ENCODE measurements at regions not wholly inside any gene's neighbourhood (a gene's known extent, or its start where the extent isn't known, plus 50 kb on each side); places are given as distances from the start of the nearest gene placed in this dataset.

- TF ChIP-seq MYC (IDR thresholded peaks at IDR 0.05; ENCODE audit: low read depth, low read length) (no peak), POLR2A (IDR thresholded peaks at IDR 0.05; ENCODE audit: extremely low read depth, insufficient read length) (no peak)
- TF ChIP-seq, protein P1, sequence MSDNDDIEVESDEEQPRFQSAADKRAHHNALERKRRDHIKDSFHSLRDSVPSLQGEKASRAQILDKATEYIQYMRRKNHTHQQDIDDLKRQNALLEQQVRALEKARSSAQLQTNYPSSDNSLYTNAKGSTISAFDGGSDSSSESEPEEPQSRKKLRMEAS (IDR thresholded peaks at IDR 0.05; ENCODE audit: low read depth, low read length): no peak
- TF ChIP-seq, protein P2, sequence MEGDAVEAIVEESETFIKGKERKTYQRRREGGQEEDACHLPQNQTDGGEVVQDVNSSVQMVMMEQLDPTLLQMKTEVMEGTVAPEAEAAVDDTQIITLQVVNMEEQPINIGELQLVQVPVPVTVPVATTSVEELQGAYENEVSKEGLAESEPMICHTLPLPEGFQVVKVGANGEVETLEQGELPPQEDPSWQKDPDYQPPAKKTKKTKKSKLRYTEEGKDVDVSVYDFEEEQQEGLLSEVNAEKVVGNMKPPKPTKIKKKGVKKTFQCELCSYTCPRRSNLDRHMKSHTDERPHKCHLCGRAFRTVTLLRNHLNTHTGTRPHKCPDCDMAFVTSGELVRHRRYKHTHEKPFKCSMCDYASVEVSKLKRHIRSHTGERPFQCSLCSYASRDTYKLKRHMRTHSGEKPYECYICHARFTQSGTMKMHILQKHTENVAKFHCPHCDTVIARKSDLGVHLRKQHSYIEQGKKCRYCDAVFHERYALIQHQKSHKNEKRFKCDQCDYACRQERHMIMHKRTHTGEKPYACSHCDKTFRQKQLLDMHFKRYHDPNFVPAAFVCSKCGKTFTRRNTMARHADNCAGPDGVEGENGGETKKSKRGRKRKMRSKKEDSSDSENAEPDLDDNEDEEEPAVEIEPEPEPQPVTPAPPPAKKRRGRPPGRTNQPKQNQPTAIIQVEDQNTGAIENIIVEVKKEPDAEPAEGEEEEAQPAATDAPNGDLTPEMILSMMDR (IDR thresholded peaks at IDR 0.05; ENCODE audit: low read depth, low read length): no peak
- H3K4me3 ChIP-seq (ENCODE audit: low read depth, low read length): no peak overlapping the region
- no peak for DNase-seq (ENCODE audit: low read depth)
Measured at GRCh38 chr3:13164893-13165492, 91.8 kb upstream of the IQSEC1 start.

GRCh38 chr3:13163848-13164382 lies 90.7 kb upstream of the IQSEC1 start:
- no peak for DNase-seq (ENCODE audit: low read depth)
- H3K4me3 ChIP-seq (ENCODE audit: low read depth, low read length): no peak overlapping the region
- TF ChIP-seq, protein P1 (IDR thresholded peaks at IDR 0.05; ENCODE audit: low read depth, low read length): no peak
- TF ChIP-seq, protein P2 (IDR thresholded peaks at IDR 0.05; ENCODE audit: low read depth, low read length): no peak
- TF ChIP-seq MYC (IDR thresholded peaks at IDR 0.05; ENCODE audit: low read depth, low read length) (no peak), POLR2A (IDR thresholded peaks at IDR 0.05; ENCODE audit: extremely low read depth, insufficient read length) (no peak)

DNA sequence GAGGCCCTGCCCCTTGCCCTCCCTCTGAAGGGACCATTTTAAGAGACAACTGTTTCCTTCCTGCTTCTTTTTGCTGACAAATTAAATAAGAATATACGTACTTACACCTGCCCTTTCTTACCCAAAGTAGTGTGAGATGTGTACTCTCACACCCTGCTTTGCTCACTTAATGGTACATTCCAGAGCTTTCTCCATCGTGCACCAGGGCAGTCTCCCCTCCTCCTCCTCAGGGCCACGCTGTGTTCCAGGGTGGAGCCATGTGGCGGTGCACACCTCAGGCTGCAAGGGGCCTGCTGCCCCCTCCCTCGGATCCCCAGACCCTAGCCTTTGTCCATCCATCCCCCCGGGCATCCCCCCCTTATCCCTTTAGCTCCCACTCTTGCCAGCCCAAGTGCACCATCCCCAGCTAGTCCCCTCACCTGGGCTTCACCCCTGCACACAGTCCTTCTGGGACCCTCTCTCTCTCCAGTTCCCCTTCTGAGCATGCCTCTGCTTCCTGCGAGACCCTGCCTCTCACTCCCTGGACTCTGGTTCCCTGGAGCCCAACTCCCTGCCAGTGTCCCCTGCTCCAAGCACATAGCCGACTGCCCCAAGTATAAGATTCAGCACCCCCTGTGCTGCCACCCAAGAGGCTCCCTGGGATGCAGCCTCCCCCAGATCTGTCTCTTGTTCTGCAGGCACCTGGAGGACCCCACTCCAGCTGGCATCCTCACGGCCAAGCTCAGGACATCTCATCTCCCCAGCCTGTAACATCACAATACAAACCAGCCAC lies 89.5 kb upstream of the IQSEC1 start:
- H3K4me3 ChIP-seq (ENCODE audit: low read depth, low read length): no peak overlapping the region
- no peak for TF ChIP-seq MYC (IDR thresholded peaks at IDR 0.05; ENCODE audit: low read depth, low read length)
- TF ChIP-seq, protein P1 (IDR thresholded peaks at IDR 0.05; ENCODE audit: low read depth, low read length): no peak
- TF ChIP-seq, protein P2 (IDR thresholded peaks at IDR 0.05; ENCODE audit: low read depth, low read length): no peak
- TF ChIP-seq POLR2A (IDR thresholded peaks at IDR 0.05; ENCODE audit: extremely low read depth, insufficient read length): no peak
- DNase-seq (ENCODE audit: low read depth): no peak

GRCh38 chr3:13161771-13162535 lies 88.7 kb upstream of the IQSEC1 start:
- no peak for DNase-seq (ENCODE audit: low read depth)
- TF ChIP-seq POLR2A (IDR thresholded peaks at IDR 0.05; ENCODE audit: extremely low read depth, insufficient read length): no peak
- no peak for TF ChIP-seq MYC (IDR thresholded peaks at IDR 0.05; ENCODE audit: low read depth, low read length)
- TF ChIP-seq, protein P2 (IDR thresholded peaks at IDR 0.05; ENCODE audit: low read depth, low read length): no peak
- TF ChIP-seq, protein P1 (IDR thresholded peaks at IDR 0.05; ENCODE audit: low read depth, low read length): no peak
- H3K4me3 ChIP-seq (ENCODE audit: low read depth, low read length): no peak overlapping the region

DNA sequence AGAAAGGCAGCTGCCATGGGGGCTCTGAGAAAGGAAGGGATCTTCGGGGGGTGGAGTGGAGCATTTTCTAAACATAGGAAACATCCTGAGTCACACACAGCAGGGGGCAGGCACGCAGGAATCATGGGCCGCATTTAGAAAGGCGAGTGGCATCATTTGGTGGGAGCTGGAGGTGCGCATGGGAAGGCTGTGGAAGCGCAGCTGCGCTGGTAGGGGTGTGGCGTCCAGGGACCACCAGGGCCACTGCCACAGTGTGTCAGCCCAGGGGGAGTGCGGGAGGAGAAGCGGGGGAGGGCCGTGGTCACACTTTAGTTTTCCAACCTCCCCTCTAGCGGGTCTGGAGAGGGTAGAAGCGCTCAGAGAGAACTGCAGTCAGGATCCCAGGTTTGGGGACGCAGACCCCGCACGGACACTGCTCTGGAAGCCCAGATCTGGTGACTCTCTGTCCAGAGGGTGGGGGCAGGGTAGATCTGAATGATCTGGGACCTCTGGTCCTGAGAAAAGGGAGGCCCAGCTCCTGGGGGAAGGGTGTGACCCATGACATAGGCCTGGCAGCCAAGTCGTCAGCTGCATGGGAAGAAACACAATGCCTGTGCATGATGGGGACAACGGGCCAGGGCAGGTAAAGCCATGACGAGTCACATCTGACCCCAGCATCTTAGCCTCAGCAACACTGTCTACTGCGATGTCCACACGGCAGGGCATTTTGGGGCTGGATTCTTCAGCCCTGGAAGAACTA lies 88.0 kb upstream of the IQSEC1 start:
- DNase-seq (ENCODE audit: low read depth): peak; percentile 13
- TF ChIP-seq MYC (IDR thresholded peaks at IDR 0.05; ENCODE audit: low read depth, low read length): no peak
- TF ChIP-seq, protein P1 (IDR thresholded peaks at IDR 0.05; ENCODE audit: low read depth, low read length): no peak
- TF ChIP-seq, protein P2 (IDR thresholded peaks at IDR 0.05; ENCODE audit: low read depth, low read length): no peak
- TF ChIP-seq POLR2A (IDR thresholded peaks at IDR 0.05; ENCODE audit: extremely low read depth, insufficient read length): no peak

More for the DNA sequence above, 88.0 kb upstream of the IQSEC1 start:
- no peak overlapping the region for H3K4me3 ChIP-seq (ENCODE audit: low read depth, low read length)

Data from NB4 (cell line).